GM19455 (cell line): ENCODE measurements at regions not wholly inside any gene's neighbourhood (a gene's known extent, or its start where the extent isn't known, plus 50 kb on each side); places are given as distances from the start of the nearest gene placed in this dataset.

ENCODE experiments used
- ATAC-seq: cut with Tn5 transposase; IDR thresholded peaks from one replicate; pipeline ENCODE4 v1.9.1; 2021; ENCODE audit not compliant: unreplicated experiment

- no peak for ATAC-seq
Measured at GRCh38 chr22:47995264-47995627, 1232.8 kb downstream of the TBC1D22A start.

- ATAC-seq, result no peak
Measured at GRCh38 chr22:47994601-47995263, 1232.3 kb downstream of the TBC1D22A start.

- ATAC-seq, result no peak
Measured at GRCh38 chr22:47994045-47994444, 1231.6 kb downstream of the TBC1D22A start.

GRCh38 chr22:47990481-47990880 is 1228.0 kb downstream of the TBC1D22A start:
- ATAC-seq, result no peak

- ATAC-seq, result no peak
Measured at GRCh38 chr22:47987885-47988515, 1225.5 kb downstream of the TBC1D22A start.

GRCh38 chr22:47976219-47976618 is 1213.8 kb downstream of the TBC1D22A start:
- ATAC-seq, result no peak

- ATAC-seq, result no peak
Measured at GRCh38 chr22:47967831-47968230, 1205.4 kb downstream of the TBC1D22A start.

GRCh38 chr22:47966316-47966715 is 1203.9 kb downstream of the TBC1D22A start:
- ATAC-seq, result no peak

GRCh38 chr22:47965896-47966295 is 1203.4 kb downstream of the TBC1D22A start:
- ATAC-seq, result no peak

- no peak for ATAC-seq
Measured at GRCh38 chr22:47965066-47965465, 1202.6 kb downstream of the TBC1D22A start.

GRCh38 chr22:47963660-47964059 is 1201.2 kb downstream of the TBC1D22A start:
- ATAC-seq, result no peak

- ATAC-seq, result no peak
Measured at GRCh38 chr22:47957649-47958048, 1195.2 kb downstream of the TBC1D22A start.

GRCh38 chr22:47954107-47954506 is 1191.7 kb downstream of the TBC1D22A start:
- no peak for ATAC-seq

- no peak for ATAC-seq
Measured at GRCh38 chr22:47944941-47945340, 1182.5 kb downstream of the TBC1D22A start.

GRCh38 chr22:47943729-47944700 is 1181.6 kb downstream of the TBC1D22A start:
- no peak for ATAC-seq

- ATAC-seq, result no peak
Measured at GRCh38 chr22:47940211-47940610, 1177.8 kb downstream of the TBC1D22A start.

GRCh38 chr22:47933891-47934290 is 1171.4 kb downstream of the TBC1D22A start:
- ATAC-seq, result no peak

GRCh38 chr22:47933226-47933625 is 1170.8 kb downstream of the TBC1D22A start:
- no peak for ATAC-seq

GRCh38 chr22:47929646-47930185 is 1167.3 kb downstream of the TBC1D22A start:
- no peak for ATAC-seq

- no peak for ATAC-seq
Measured at GRCh38 chr22:47929073-47929472, 1166.6 kb downstream of the TBC1D22A start.

- ATAC-seq, result no peak
Measured at GRCh38 chr22:47928631-47929030, 1166.2 kb downstream of the TBC1D22A start.
